ENCODE measurements at regions not wholly inside any gene's neighbourhood (a gene's known extent, or its start where the extent isn't known, plus 50 kb on each side); places are given as distances from the start of the nearest gene placed in this dataset.

GRCh38 chr2:204154863-204155262 is 218.3 kb downstream of the ICOS start:
- TF ChIP-seq CTCF (IDR thresholded peaks at IDR 0.05), result no peak
- no peak for TF ChIP-seq POLR2A (IDR thresholded peaks at IDR 0.05)
- no peak for TF ChIP-seq POLR2AphosphoS5 (IDR thresholded peaks at IDR 0.05)
- TF ChIP-seq EP300 (IDR thresholded peaks at IDR 0.05; ENCODE audit: low read depth), result no peak
